ENCODE measurements at regions not wholly inside any gene's neighbourhood (a gene's known extent, or its start where the extent isn't known, plus 50 kb on each side); places are given as distances from the start of the nearest gene placed in this dataset.

DNA sequence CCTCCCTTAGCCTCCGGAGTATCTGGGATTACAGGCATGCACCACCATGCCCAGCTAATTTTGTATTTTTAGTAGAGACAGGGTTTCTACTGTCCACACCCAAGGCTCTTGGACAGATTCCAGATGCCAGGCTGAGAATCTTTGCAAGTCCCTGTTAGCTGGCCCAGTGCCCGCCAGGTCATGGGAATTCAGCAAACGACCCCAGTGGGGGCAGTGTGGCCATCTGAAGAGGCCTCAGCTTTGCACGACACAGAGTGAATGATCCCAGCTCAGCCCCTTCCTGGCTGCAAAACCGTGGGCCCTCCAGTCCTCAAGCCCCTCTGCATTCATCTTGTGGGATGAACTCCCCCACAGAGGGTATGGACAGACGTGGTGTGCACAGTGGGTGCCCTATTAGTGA is 179.5 kb upstream of the ID2 start:
- no peaks in the 10 kb centered on the region for H3K79me2 ChIP-seq (ENCODE audit: insufficient read depth, low read length)
- Mint-ChIP-seq H3K36me3 (ENCODE audit: insufficient read depth in 1 of 3, low read depth in 3 of 3) (peaks cover 0 to 7% (median 0%) of the 10 kb centered on the region in 3 experiments; a peak in 1 of 7 replicates), H3K27ac (no peak overlapping the region), H3K4me3 (no peak overlapping the region), H3K9me3 (peaks cover 0 to 4% of the 10 kb centered on the region in 2 experiments; a peak in 3 of 5 replicates), H3K4me1 (peaks cover 11 to 17% of the 10 kb centered on the region in 2 experiments), H3K27me3 (ENCODE audit: low read depth) (peaks cover 5% of the 10 kb centered on the region)
- H3K14ac ChIP-seq (ENCODE audit: insufficient read depth, low read length): no peak overlapping the region
- no peak overlapping the region for H2BK120ac ChIP-seq (ENCODE audit: low read depth, low read length, poor library complexity, severe bottlenecking)
- TF ChIP-seq, protein P1, sequence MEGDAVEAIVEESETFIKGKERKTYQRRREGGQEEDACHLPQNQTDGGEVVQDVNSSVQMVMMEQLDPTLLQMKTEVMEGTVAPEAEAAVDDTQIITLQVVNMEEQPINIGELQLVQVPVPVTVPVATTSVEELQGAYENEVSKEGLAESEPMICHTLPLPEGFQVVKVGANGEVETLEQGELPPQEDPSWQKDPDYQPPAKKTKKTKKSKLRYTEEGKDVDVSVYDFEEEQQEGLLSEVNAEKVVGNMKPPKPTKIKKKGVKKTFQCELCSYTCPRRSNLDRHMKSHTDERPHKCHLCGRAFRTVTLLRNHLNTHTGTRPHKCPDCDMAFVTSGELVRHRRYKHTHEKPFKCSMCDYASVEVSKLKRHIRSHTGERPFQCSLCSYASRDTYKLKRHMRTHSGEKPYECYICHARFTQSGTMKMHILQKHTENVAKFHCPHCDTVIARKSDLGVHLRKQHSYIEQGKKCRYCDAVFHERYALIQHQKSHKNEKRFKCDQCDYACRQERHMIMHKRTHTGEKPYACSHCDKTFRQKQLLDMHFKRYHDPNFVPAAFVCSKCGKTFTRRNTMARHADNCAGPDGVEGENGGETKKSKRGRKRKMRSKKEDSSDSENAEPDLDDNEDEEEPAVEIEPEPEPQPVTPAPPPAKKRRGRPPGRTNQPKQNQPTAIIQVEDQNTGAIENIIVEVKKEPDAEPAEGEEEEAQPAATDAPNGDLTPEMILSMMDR (conservative IDR thresholded peaks at IDR 0.05): no peak
- no peak overlapping the region for H2AK5ac ChIP-seq (ENCODE audit: insufficient read length, low read length)
- H3K9me3 ChIP-seq (ENCODE audit: control insufficient read depth, low read depth, low read length): no peaks in the 10 kb centered on the region
- no peak overlapping the region for H2BK5ac ChIP-seq (ENCODE audit: insufficient read length, low read length)
- H2BK12ac ChIP-seq (ENCODE audit: insufficient read length, low read depth, low read length): no peak overlapping the region
- no peak overlapping the region for H4K91ac ChIP-seq (ENCODE audit: insufficient read length, low read depth, low read length)
- whole genome bisulfite sequencing (ENCODE audit: extremely low coverage, insufficient read length, low lambda C conversion rate): no CpG with 5 or more reads among the region's 6 CpGs
- H3K9ac ChIP-seq (ENCODE audit: extremely low read depth, insufficient read length, low read length): no peak overlapping the region
- H3K79me1 ChIP-seq (ENCODE audit: insufficient read depth, low read depth, low read length, poor library complexity, severe bottlenecking): no peaks in the 10 kb centered on the region
- H4K5ac ChIP-seq (ENCODE audit: insufficient read length, low read depth, low read length): no peak overlapping the region
- no peak overlapping the region for H3T11ph ChIP-seq (ENCODE audit: low read length)
- H3K27me3 ChIP-seq (ENCODE audit: insufficient read depth, low read length): no peaks in the 10 kb centered on the region
- H4K20me1 ChIP-seq (ENCODE audit: control insufficient read depth, insufficient read depth, insufficient read length): no peaks in the 10 kb centered on the region
- no peak overlapping the region for H3K56ac ChIP-seq (ENCODE audit: insufficient read length, low read depth, low read length)
- no peak overlapping the region for H3K4ac ChIP-seq (ENCODE audit: low read depth, low read length)
- H4K8ac ChIP-seq (replicated peaks; ENCODE audit: insufficient read length, low read depth, low read length): no peak overlapping the region
- no peaks in the 10 kb centered on the region for H3K23me2 ChIP-seq (ENCODE audit: insufficient read length, low read depth, low read length, poor library complexity, severe bottlenecking)
- no peak overlapping the region for H3K23ac ChIP-seq (ENCODE audit: insufficient read length, low read depth, low read length)
- DNase-seq: no peak
- H2AFZ ChIP-seq (ENCODE audit: low read length): no peak overlapping the region
- no peak overlapping the region for H3K18ac ChIP-seq (ENCODE audit: insufficient read length, low read depth, low read length)
- H3K27ac ChIP-seq (ENCODE audit: insufficient read length, low read depth, low read length): no peak overlapping the region
- H3K4me2 ChIP-seq (ENCODE audit: insufficient read depth, insufficient read length, low read length): no peak overlapping the region
- no peak overlapping the region for H2BK20ac ChIP-seq (ENCODE audit: low read depth, low read length, poor library complexity, severe bottlenecking)
- no peaks in the 10 kb centered on the region for H3K4me1 ChIP-seq (ENCODE audit: insufficient read depth, low read length)
- H2BK15ac ChIP-seq (ENCODE audit: low read depth, low read length): no peak overlapping the region

All from H9 (cell line).